ENCODE measurements at regions not wholly inside any gene's neighbourhood (a gene's known extent, or its start where the extent isn't known, plus 50 kb on each side); places are given as distances from the start of the nearest gene placed in this dataset.

DNA sequence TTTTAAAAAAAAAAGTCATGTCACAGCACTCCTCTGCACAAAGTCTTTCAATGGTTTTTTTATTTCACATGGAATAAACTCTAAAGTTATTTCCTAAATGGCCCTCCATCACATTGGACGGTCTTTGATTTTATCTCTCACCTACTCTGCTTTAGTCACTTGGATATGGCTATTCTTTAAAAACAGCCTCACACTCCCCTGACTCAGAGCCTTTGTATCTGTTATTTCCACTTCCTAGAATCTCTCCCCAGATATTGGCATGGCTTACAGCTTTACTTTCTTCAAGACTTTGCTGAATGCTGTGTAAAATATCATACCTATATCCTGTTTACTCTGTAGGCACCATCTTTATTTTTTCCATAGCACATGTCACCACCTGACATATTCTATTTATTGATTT, 194.7 kb upstream of the MCHR2 start:
- no peak overlapping the region for H3K4me3 Mint-ChIP-seq
- H3K9me3 Mint-ChIP-seq: no peaks in the 10 kb centered on the region
- ATAC-seq (ENCODE audit: low read depth): no peak
- no peak overlapping the region for H3K27ac Mint-ChIP-seq
- intact Hi-C loops (cut with micrococcal nuclease): no loop called here
- ChIA-PET CTCF (no interaction called here), POLR2A (no interaction called here)
- no peaks in the 10 kb centered on the region for H3K36me3 Mint-ChIP-seq (ENCODE audit: low read depth)
- peaks cover 3% of the 10 kb centered on the region for H3K27me3 Mint-ChIP-seq
- TF ChIP-seq CTCF (IDR thresholded peaks at IDR 0.05): no peak
- H3K4me1 Mint-ChIP-seq: no peaks in the 10 kb centered on the region
- no peak for DNase-seq

- H3K4me3 Mint-ChIP-seq: no peak overlapping the region
- H3K9me3 Mint-ChIP-seq: no peaks in the 10 kb centered on the region
- H3K27ac Mint-ChIP-seq: no peak overlapping the region
- ATAC-seq (ENCODE audit: low read depth) (no peak), DNase-seq (no peak)
- no peaks in the 10 kb centered on the region for H3K36me3 Mint-ChIP-seq (ENCODE audit: low read depth)
- TF ChIP-seq CTCF (IDR thresholded peaks at IDR 0.05): no peak
- no peaks in the 10 kb centered on the region for H3K4me1 Mint-ChIP-seq
- CTCF ChIA-PET: no interaction called here
- POLR2A ChIA-PET: no interaction called here
- H3K27me3 Mint-ChIP-seq: peaks cover 3% of the 10 kb centered on the region
- intact Hi-C loops (cut with micrococcal nuclease): no loop called here
These were observed 192.5 kb upstream of the MCHR2 start for GRCh38 chr6:100186552-100186951.

DNA sequence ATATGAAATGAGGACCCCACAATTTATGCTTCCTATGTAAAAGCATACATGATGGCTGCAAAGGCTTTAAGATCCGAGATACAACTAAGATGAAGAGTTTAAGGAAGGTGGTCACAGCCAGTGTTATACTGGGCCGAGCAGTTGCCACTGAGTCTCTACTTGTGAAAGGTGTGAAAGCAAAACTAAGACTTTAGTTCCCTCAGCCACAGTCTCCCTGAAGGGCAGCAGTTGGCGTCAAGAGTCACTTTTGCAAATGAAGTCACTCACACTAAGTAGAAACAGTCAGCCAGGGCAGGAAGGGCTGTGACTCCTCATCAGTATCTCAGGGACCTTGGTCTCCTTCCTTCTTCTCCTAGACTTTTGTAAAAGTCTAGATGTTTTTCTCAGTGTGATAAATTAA, 191.6 kb upstream of the MCHR2 start:
- TF ChIP-seq CTCF (IDR thresholded peaks at IDR 0.05): no peak
- H3K27ac Mint-ChIP-seq: no peak overlapping the region
- ChIA-PET CTCF (no interaction called here), POLR2A (no interaction called here)
- H3K9me3 Mint-ChIP-seq: no peaks in the 10 kb centered on the region
- no peaks in the 10 kb centered on the region for H3K36me3 Mint-ChIP-seq (ENCODE audit: low read depth)
- intact Hi-C loops (cut with micrococcal nuclease): no loop called here
- H3K27me3 Mint-ChIP-seq: no peaks in the 10 kb centered on the region
- DNase-seq (no peak), ATAC-seq (ENCODE audit: low read depth) (no peak)
- no peaks in the 10 kb centered on the region for H3K4me1 Mint-ChIP-seq
- no peak overlapping the region for H3K4me3 Mint-ChIP-seq

DNA sequence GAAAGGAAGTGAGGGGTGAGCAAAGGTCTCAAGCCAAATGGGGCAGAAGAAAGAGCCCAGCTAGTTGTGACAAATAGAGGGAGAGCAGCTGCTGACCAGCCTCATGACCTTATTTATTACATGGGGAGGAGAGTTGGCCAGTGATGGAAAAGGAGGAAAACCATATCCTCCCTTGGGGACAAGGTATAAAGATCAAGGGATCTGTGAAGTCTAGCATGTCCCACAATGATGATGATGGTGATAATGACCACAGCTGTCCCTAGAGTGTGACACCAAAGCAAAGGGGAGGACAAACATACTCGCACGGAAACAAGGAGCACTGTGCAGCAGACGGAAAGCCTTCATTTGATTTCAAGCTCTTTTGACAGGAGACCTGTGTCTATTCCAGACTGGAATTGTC, 190.4 kb upstream of the MCHR2 start:
- intact Hi-C loops (cut with micrococcal nuclease): no loop called here
- no peaks in the 10 kb centered on the region for H3K9me3 Mint-ChIP-seq
- ChIA-PET POLR2A (no interaction called here), CTCF (no interaction called here)
- ATAC-seq (ENCODE audit: low read depth) (no peak), DNase-seq (no peak)
- H3K4me1 Mint-ChIP-seq: no peaks in the 10 kb centered on the region
- no peak for TF ChIP-seq CTCF (IDR thresholded peaks at IDR 0.05)
- no peaks in the 10 kb centered on the region for H3K27me3 Mint-ChIP-seq
- H3K4me3 Mint-ChIP-seq: no peak overlapping the region
- no peaks in the 10 kb centered on the region for H3K36me3 Mint-ChIP-seq (ENCODE audit: low read depth)
- no peak overlapping the region for H3K27ac Mint-ChIP-seq

DNA sequence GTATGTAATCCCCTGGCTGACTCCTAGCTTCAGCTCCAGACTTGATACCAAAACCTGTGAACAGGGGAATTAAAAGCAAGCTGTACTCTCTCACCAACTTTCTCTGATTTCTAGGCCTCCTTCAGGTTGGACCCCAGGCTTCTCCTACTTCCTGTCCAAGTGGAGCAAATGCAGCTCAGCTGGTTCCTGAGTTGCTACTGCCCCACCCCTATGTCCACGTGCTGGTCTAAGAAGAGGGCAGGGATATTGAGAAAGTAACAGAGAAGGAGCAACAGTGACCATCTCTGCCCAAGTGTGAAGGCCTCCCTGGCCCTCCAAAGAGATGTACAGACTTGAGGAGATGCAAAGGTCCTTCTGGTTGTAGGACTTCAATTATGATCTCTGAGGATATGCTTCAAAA, 188.3 kb upstream of the MCHR2 start:
- ChIA-PET POLR2A (no interaction called here), CTCF (no interaction called here)
- no peaks in the 10 kb centered on the region for H3K27me3 Mint-ChIP-seq
- no peaks in the 10 kb centered on the region for H3K9me3 Mint-ChIP-seq
- DNase-seq (no peak), ATAC-seq (ENCODE audit: low read depth) (no peak)
- H3K4me3 Mint-ChIP-seq: no peak overlapping the region
- TF ChIP-seq CTCF (IDR thresholded peaks at IDR 0.05): no peak
- H3K27ac Mint-ChIP-seq: no peak overlapping the region
- no peaks in the 10 kb centered on the region for H3K36me3 Mint-ChIP-seq (ENCODE audit: low read depth)
- no peaks in the 10 kb centered on the region for H3K4me1 Mint-ChIP-seq
- intact Hi-C loops (cut with micrococcal nuclease): no loop called here

Data from activated B cell treated with CpG ODN at 0.5 μM for 24 hours (primary cell).